UCSD-AML1 (cell line): ENCODE measurements at regions not wholly inside any gene's neighbourhood (a gene's known extent, or its start where the extent isn't known, plus 50 kb on each side); places are given as distances from the start of the nearest gene placed in this dataset.

Source experiments
- DNase-seq: peaks from one replicate; lab custom pipeline; 2025; ENCODE audit not compliant: unreplicated experiment; lab: John Stamatoyannopoulos, UW

- DNase-seq, result no peak
These were observed 369.3 kb downstream of the CMPK2 start for GRCh38 chr2:6496376-6496775.

GRCh38 chr2:6497048-6497447 lies 368.7 kb downstream of the CMPK2 start:
- DNase-seq, result no peak

GRCh38 chr2:6498841-6499240 lies 366.9 kb downstream of the CMPK2 start:
- no peak for DNase-seq

GRCh38 chr2:6499691-6500090 lies 366.0 kb downstream of the CMPK2 start:
- no peak for DNase-seq

- no peak for DNase-seq
These were observed 359.3 kb downstream of the CMPK2 start for GRCh38 chr2:6506361-6506794.

- no peak for DNase-seq
These were observed 358.8 kb downstream of the CMPK2 start for GRCh38 chr2:6506859-6507258.

GRCh38 chr2:6510532-6510931 lies 355.2 kb downstream of the CMPK2 start:
- DNase-seq, result no peak

GRCh38 chr2:6512589-6512988 lies 353.1 kb downstream of the CMPK2 start:
- no peak for DNase-seq

- no peak for DNase-seq
These were observed 349.0 kb downstream of the CMPK2 start for GRCh38 chr2:6516674-6517073.

GRCh38 chr2:6518361-6518760 lies 347.3 kb downstream of the CMPK2 start:
- DNase-seq, result no peak

- DNase-seq, result no peak
These were observed 342.2 kb downstream of the CMPK2 start for GRCh38 chr2:6523476-6523875.

- DNase-seq, result no peak
These were observed 340.8 kb downstream of the CMPK2 start for GRCh38 chr2:6524691-6525474.

- DNase-seq, result no peak
These were observed 340.2 kb downstream of the CMPK2 start for GRCh38 chr2:6525475-6525964.

- no peak for DNase-seq
These were observed 339.4 kb downstream of the CMPK2 start for GRCh38 chr2:6526093-6526824.

GRCh38 chr2:6531304-6531703 lies 334.4 kb downstream of the CMPK2 start:
- no peak for DNase-seq

- no peak for DNase-seq
These were observed 330.1 kb downstream of the CMPK2 start for GRCh38 chr2:6535572-6535971.

- DNase-seq, result no peak
These were observed 327.1 kb downstream of the CMPK2 start for GRCh38 chr2:6538607-6539006.

- DNase-seq, result no peak
These were observed 320.4 kb downstream of the CMPK2 start for GRCh38 chr2:6545336-6545735.

- DNase-seq, result no peak
These were observed 319.9 kb downstream of the CMPK2 start for GRCh38 chr2:6545795-6546194.

GRCh38 chr2:6554466-6554865 lies 311.2 kb downstream of the CMPK2 start:
- DNase-seq, result no peak

GRCh38 chr2:6556755-6557154 lies 309.0 kb downstream of the CMPK2 start:
- DNase-seq, result no peak

- no peak for DNase-seq
These were observed 308.0 kb downstream of the CMPK2 start for GRCh38 chr2:6557737-6558136.
